MM.1S (cell line): ENCODE measurements at regions not wholly inside any gene's neighbourhood (a gene's known extent, or its start where the extent isn't known, plus 50 kb on each side); places are given as distances from the start of the nearest gene placed in this dataset.
A peak's percentile ranks its signal among the peaks of the same experiment; 100 is the strongest.

Experiments used
- DNase-seq: peaks from one replicate; pipeline ENCODE4 v3.0.0-alpha.2; 2015
- H2AFZ ChIP-seq: fragments of 300-600 bp; sonication (generic); 2 replicates; pipeline ENCODE4 v1.6.0; 2016; ENCODE audit warnings: antibody characterized with exemption, low read length
- H3F3A ChIP-seq: fragments of 300-600 bp; sonication (generic); 2 replicates; pipeline ENCODE4 v1.6.1; 2016; ENCODE audit warnings: mild to moderate bottlenecking, antibody characterized with exemption, low read length, moderate library complexity, mixed read lengths; ENCODE audit not compliant: insufficient read depth
- H3K27ac ChIP-seq: fragments of 300-600 bp; sonication (generic); 2 replicates; pipeline ENCODE4 v1.5.1; 2016; ENCODE audit warnings: mild to moderate bottlenecking, low read length
- H3K27me3 ChIP-seq: fragments of 300-600 bp; sonication (generic); replicated peaks from 2 replicates; pipeline ENCODE4 v1.6.0; 2016; ENCODE audit warnings: low read length; ENCODE audit not compliant: insufficient read depth
- H3K36me3 ChIP-seq: fragments of 300-600 bp; sonication (generic); replicated peaks from 2 replicates; pipeline ENCODE4 v1.6.1; 2016; ENCODE audit warnings: mild to moderate bottlenecking, low read length, mixed read lengths; ENCODE audit not compliant: insufficient read depth
- H3K4me1 ChIP-seq: fragments of 300-600 bp; sonication (generic); 2 replicates; pipeline ENCODE4 v1.6.1; 2016; ENCODE audit warnings: low read length, mixed read lengths
- H3K4me2 ChIP-seq: fragments of 300-600 bp; sonication (generic); 2 replicates; pipeline ENCODE4 v1.6.0; 2016; ENCODE audit warnings: low read depth, low read length
- H3K4me3 ChIP-seq: fragments of 300-600 bp; sonication (generic); 2 replicates; pipeline ENCODE4 v1.5.1; 2016; ENCODE audit warnings: low read length, mixed read lengths
- H3K79me2 ChIP-seq: fragments of 300-600 bp; sonication (generic); 2 replicates; pipeline ENCODE4 v1.6.1; 2016; ENCODE audit warnings: mixed run types, low read length, mixed read lengths
- H3K9ac ChIP-seq: fragments of 300-600 bp; sonication (generic); 2 replicates; pipeline ENCODE4 v1.6.1; 2016; ENCODE audit warnings: low read length, mixed read lengths
- H3K9me2 ChIP-seq: fragments of 300-600 bp; sonication (generic); replicated peaks from 2 replicates; pipeline ENCODE4 v1.6.1; 2016; ENCODE audit warnings: mild to moderate bottlenecking, low read length, mixed read lengths; ENCODE audit not compliant: insufficient read depth
- H3K9me3 ChIP-seq: fragments of 300-600 bp; sonication (generic); replicated peaks from 2 replicates; pipeline ENCODE4 v1.6.1; 2016; ENCODE audit warnings: mild to moderate bottlenecking, low read length, mixed read lengths; ENCODE audit not compliant: insufficient read depth
- H4K20me1 ChIP-seq: fragments of 300-600 bp; sonication (generic); 2 replicates; pipeline ENCODE4 v1.6.1; 2016; ENCODE audit warnings: mild to moderate bottlenecking, low read length, moderate library complexity, mixed read lengths; ENCODE audit not compliant: insufficient read depth
- CTCF ChIP-seq: fragments of 300-600 bp; sonication (generic); IDR thresholded peaks from 2 replicates; pipeline ENCODE4 v1.5.1; 2016; ENCODE audit warnings: antibody characterized with exemption, low read length, mixed read lengths
- EZH2 ChIP-seq: fragments of 300-600 bp; sonication (generic); optimal IDR thresholded peaks from 2 replicates; pipeline ENCODE3; 2017; ENCODE audit warnings: low read depth, mild to moderate bottlenecking, antibody characterized with exemption, low read length, mixed read lengths
- EZH2phosphoT487 ChIP-seq: fragments of 300-600 bp; sonication (generic); IDR thresholded peaks from 2 replicates; pipeline ENCODE4 v1.6.1; 2018; ENCODE audit warnings: antibody characterized with exemption, low read length

GRCh38 chr1:199042193-199042592 is 403.4 kb downstream of the PTPRC start:
- Histone ChIP-seq H2AFZ (no peak overlapping the region), H3K9me3 (no peaks in the 10 kb centered on the region), H3K4me3 (no peak overlapping the region), H4K20me1 (no peaks in the 10 kb centered on the region), H3K79me2 (no peaks in the 10 kb centered on the region), H3K9ac (no peak overlapping the region), H3K27me3 (peaks cover 47% of the 10 kb centered on the region), H3K4me1 (peaks cover 22% of the 10 kb centered on the region), H3F3A (peaks cover 14% of the 10 kb centered on the region), H3K27ac (no peak overlapping the region), H3K36me3 (no peaks in the 10 kb centered on the region), H3K4me2 (peak overlapping the region; percentile 19; the same call in 1 of the 2 replicates), H3K9me2 (no peaks in the 10 kb centered on the region)
- no peak for DNase-seq
- TF ChIP-seq EZH2 (no peak), EZH2phosphoT487 (no peak), CTCF (no peak)

DNA sequence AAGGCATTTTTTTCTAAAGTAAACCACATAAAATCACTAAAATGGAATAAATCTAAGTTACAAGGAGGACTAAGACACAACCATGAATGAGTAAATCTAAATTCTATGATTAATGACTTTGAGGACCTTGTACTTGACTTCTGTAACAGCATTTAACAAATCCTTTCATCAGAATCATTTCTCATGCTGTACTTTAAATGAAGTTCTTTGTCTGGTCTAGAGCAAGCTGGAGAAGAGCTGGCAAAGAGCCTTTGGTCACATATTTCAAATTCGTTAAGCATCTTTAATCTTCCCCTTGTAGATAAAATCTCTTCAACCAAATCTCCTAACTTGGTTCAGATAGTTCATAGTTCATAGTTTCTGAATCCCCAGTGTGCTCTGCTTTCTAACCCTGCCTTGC is 405.4 kb downstream of the PTPRC start:
- Histone ChIP-seq H3K9ac (no peak overlapping the region), H3K4me3 (no peak overlapping the region), H3K27me3 (peaks cover 45% of the 10 kb centered on the region), H3K79me2 (no peaks in the 10 kb centered on the region), H3K9me2 (no peaks in the 10 kb centered on the region), H3F3A (peaks cover 14% of the 10 kb centered on the region), H4K20me1 (no peaks in the 10 kb centered on the region), H2AFZ (no peak overlapping the region), H3K36me3 (no peaks in the 10 kb centered on the region), H3K9me3 (no peaks in the 10 kb centered on the region), H3K27ac (no peak overlapping the region), H3K4me2 (no peak overlapping the region), H3K4me1 (peaks cover 29% of the 10 kb centered on the region)
- no peak for DNase-seq
- TF ChIP-seq EZH2 (no peak), CTCF (no peak), EZH2phosphoT487 (no peak)

GRCh38 chr1:199046618-199047017 is 407.8 kb downstream of the PTPRC start:
- no peaks in the 10 kb centered on the region for H3K9me2 ChIP-seq
- no peak overlapping the region for H3K4me2 ChIP-seq
- peaks cover 10% of the 10 kb centered on the region for H3F3A ChIP-seq
- H3K4me1 ChIP-seq, result peaks cover 16% of the 10 kb centered on the region
- H4K20me1 ChIP-seq, result no peaks in the 10 kb centered on the region
- H3K27me3 ChIP-seq, result peaks cover 29% of the 10 kb centered on the region
- no peak for DNase-seq
- H3K79me2 ChIP-seq, result no peaks in the 10 kb centered on the region
- no peak for TF ChIP-seq EZH2
- peak; percentile 10; the same call in 1 of the 2 replicates for TF ChIP-seq CTCF
- no peaks in the 10 kb centered on the region for H3K36me3 ChIP-seq
- H3K9ac ChIP-seq, result no peak overlapping the region
- H3K4me3 ChIP-seq, result no peak overlapping the region
- no peaks in the 10 kb centered on the region for H3K9me3 ChIP-seq
- no peak overlapping the region for H3K27ac ChIP-seq
- no peak overlapping the region for H2AFZ ChIP-seq
